Lung (tissue), 11 donors: ENCODE measurements at regions not wholly inside any gene's neighbourhood (a gene's known extent, or its start where the extent isn't known, plus 50 kb on each side); places are given as distances from the start of the nearest gene placed in this dataset.

Experiments used
- ATAC-seq: fragments of 200-7000 bp; cut with Tn5 transposase; one replicate; pipeline ENCODE4 v1.9.1; 2020; ENCODE audit warnings: moderate number of reproducible peaks; ENCODE audit not compliant: insufficient read depth, low FRiP score
- DNase-seq, 3 donors: peaks; one replicate each; pipeline ENCODE4 v3.0.0-alpha.2; 2013 to 2017
- H3K27ac ChIP-seq, 2 donors: one replicate each; pipeline ENCODE4 v1.5.1; 2013; ENCODE audit warnings: mild to moderate bottlenecking in 2 of 2, moderate library complexity in 2 of 2, control low read depth in 1 of 2, inconsistent platforms in 1 of 2, low read depth in 1 of 2, low read length in 1 of 2
- H3K27me3 ChIP-seq, 3 donors: one replicate each; pipeline ENCODE4 v1.5.1; 2013; ENCODE audit warnings: low read length in 2 of 3; ENCODE audit not compliant: control insufficient read depth in 3 of 3, insufficient read depth in 3 of 3
- H3K36me3 ChIP-seq, 4 donors: one replicate each; pipeline ENCODE4 v1.5.1; 2013; ENCODE audit warnings: low read length in 4 of 4, mild to moderate bottlenecking in 1 of 4, moderate library complexity in 1 of 4; ENCODE audit not compliant: control insufficient read depth in 4 of 4, insufficient read depth in 4 of 4
- H3K4me1 ChIP-seq, 5 donors: one replicate each; pipeline ENCODE4 v1.5.1; 2013; ENCODE audit warnings: low read length in 5 of 5, mild to moderate bottlenecking in 2 of 5, moderate library complexity in 1 of 5; ENCODE audit not compliant: control insufficient read depth in 5 of 5, insufficient read depth in 5 of 5
- H3K4me3 ChIP-seq: one replicate; pipeline ENCODE4 v1.5.1; 2013; ENCODE audit warnings: mild to moderate bottlenecking, control low read depth, moderate library complexity
- H3K9ac ChIP-seq, 2 donors: one replicate each; pipeline ENCODE4 v1.5.1; 2013; ENCODE audit warnings: low read length in 2 of 2, control low read depth in 1 of 2; ENCODE audit not compliant: insufficient read depth in 1 of 2
- H3K9me3 ChIP-seq, 4 donors: one replicate each; pipeline ENCODE4 v1.5.1; 2013; ENCODE audit warnings: low read length in 3 of 4, mild to moderate bottlenecking in 1 of 4, moderate library complexity in 1 of 4; ENCODE audit not compliant: control insufficient read depth in 4 of 4, insufficient read depth in 3 of 4
- WGBS, 2 donors: extraction: QIAGEN DNeasy Blood & Tissue Kit; methylation state at CpG; one replicate each; pipeline ENCODE4 v1.1.7; 2013; 5-methylcytosine and 5-hydroxymethylcytosine counted together
- TF ChIP-seq, protein P1 (sequence below): IDR thresholded peaks from 2 replicates; pipeline ENCODE4 v1.5.1; 2012; ENCODE audit warnings: mild to moderate bottlenecking; ENCODE audit errors: control extremely low read depth, extremely low read depth
- donor health status: control.
- donor health status: control.
- donor health status: Bipolar disorder and iron deficiency.
- donor health status: healthy.
- donor health status: DM: yes; HTN: yes; CAD: no.

DNA sequence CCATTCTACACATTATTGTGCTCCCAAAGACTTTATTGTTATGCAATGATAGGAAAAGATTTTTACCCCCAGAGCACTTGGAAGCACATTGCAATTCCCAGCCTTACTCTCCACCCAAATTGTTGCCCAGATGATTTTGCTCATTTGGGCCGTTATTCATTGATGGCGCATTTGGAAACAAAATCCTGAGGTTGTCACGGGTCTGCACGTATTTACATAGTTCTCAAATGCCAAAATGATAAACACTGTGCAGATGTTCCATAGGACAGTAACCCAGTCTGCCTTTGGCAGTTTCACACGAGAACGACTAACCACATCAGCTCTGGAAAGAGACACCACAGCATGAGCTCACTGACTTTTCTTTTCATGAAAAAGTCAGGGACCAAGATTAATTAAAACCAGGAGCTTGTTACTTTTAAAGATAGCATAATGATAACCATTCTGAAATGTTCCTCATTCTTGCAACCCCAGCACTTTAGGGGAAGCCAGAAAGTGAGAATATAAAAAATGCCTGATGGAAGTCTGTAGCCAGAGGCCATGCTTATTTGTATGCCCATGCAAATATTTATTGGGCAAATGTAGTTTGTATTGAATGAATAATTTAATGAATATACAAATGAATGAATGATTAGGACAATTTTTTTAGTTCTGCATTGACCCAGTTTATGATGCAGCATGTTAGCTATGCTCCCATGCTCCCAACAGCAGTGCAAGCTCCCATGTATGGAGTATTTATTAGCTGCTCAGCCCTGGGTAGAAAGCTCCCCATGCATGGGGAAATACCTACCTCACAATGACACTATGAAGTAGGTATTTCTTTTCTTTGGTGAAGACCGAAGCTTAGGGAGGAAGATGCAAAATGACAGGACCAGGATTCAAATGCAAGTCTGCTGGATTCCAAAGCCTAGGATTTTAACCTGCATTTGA is 84.6 kb downstream of the MAIP1 start:
- H3K27me3 ChIP-seq = no peaks in the 10 kb centered on the region
- no peaks in the 10 kb centered on the region for H3K36me3 ChIP-seq
- 74 to 81% methylated on average over 7 of the region's 7 CpGs for WGBS, 2 donors
- peaks cover 0 to 9% (median 0%) of the 10 kb centered on the region in 5 donors for H3K4me1 ChIP-seq
- no peak overlapping the region for H3K27ac ChIP-seq
- H3K4me3 ChIP-seq = no peak overlapping the region
- TF ChIP-seq, protein P1, sequence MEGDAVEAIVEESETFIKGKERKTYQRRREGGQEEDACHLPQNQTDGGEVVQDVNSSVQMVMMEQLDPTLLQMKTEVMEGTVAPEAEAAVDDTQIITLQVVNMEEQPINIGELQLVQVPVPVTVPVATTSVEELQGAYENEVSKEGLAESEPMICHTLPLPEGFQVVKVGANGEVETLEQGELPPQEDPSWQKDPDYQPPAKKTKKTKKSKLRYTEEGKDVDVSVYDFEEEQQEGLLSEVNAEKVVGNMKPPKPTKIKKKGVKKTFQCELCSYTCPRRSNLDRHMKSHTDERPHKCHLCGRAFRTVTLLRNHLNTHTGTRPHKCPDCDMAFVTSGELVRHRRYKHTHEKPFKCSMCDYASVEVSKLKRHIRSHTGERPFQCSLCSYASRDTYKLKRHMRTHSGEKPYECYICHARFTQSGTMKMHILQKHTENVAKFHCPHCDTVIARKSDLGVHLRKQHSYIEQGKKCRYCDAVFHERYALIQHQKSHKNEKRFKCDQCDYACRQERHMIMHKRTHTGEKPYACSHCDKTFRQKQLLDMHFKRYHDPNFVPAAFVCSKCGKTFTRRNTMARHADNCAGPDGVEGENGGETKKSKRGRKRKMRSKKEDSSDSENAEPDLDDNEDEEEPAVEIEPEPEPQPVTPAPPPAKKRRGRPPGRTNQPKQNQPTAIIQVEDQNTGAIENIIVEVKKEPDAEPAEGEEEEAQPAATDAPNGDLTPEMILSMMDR = no peak
- DNase-seq = peak in 2 of 3 donors; percentile 45 to 51
- no peak overlapping the region for H3K9ac ChIP-seq
- no peak for ATAC-seq
- no peaks in the 10 kb centered on the region for H3K9me3 ChIP-seq

DNA sequence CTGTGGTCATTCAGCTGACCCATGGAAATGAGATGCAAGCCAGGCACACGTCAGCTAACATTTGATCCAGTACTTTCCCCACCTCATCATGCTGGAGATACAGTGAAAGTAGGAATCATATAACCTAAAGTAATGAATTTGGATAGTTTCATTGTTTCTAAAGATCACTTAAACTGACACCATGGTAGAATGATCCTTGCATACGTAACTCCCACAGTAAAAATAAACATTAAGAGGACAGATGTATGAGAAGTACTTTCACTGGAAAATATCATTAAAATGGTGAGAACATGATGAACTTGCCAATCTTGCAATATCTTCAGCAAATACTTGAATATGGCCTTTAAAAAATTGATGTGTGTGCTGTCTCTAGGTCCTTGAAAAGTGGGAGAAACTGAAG is 85.4 kb downstream of the MAIP1 start:
- no peak overlapping the region for H3K27ac ChIP-seq
- H3K9ac ChIP-seq = no peak overlapping the region
- TF ChIP-seq, protein P1 = no peak
- DNase-seq (no peak), ATAC-seq (no peak)
- peaks cover 0 to 9% (median 0%) of the 10 kb centered on the region in 5 donors for H3K4me1 ChIP-seq
- no peaks in the 10 kb centered on the region for H3K36me3 ChIP-seq
- no peak overlapping the region for H3K4me3 ChIP-seq
- H3K9me3 ChIP-seq = peaks cover 0 to 5% (median 2%) of the 10 kb centered on the region in 4 donors
- 80 to 85% methylated on average over 2 of the region's 2 CpGs for WGBS, 2 donors
- no peaks in the 10 kb centered on the region for H3K27me3 ChIP-seq

DNA sequence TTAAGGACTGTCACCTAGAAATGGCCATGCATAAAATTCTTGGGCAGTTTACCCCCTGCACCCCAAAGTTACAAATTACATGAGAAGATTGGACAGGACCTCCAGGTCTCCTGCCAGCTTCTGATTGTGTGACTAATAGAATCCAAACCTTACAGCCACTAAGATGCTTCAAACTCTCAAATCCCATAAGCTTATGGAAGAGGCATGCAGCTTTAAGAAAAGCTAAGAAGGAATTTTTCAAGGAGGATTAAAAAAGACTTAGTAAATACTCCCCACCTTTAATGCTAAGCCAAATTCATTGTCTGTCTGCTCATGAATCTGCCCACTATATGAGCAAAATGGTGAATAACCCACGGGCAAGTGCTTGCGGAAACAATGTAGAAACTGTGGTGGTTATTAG is 86.3 kb downstream of the MAIP1 start:
- Histone ChIP-seq H3K27ac (no peak overlapping the region), H3K9me3 (peaks cover 0 to 6% (median 3%) of the 10 kb centered on the region in 4 donors), H3K9ac (no peak overlapping the region), H3K4me3 (no peak overlapping the region), H3K36me3 (no peaks in the 10 kb centered on the region), H3K27me3 (no peaks in the 10 kb centered on the region), H3K4me1 (peaks cover 0 to 9% (median 0%) of the 10 kb centered on the region in 5 donors)
- DNase-seq = no peak
- TF ChIP-seq, protein P1 = no peak
- no peak for ATAC-seq
- 91 to 96% methylated on average over 2 of the region's 2 CpGs for WGBS, 2 donors
